AG04449 (cell line): ENCODE measurements at regions not wholly inside any gene's neighbourhood (a gene's known extent, or its start where the extent isn't known, plus 50 kb on each side); places are given as distances from the start of the nearest gene placed in this dataset.
"Not testable (repeated sequence)": the region's sequence is repeated elsewhere in the genome, so short reads cannot be mapped to it uniquely, and the experiment has no call there.

Source experiments
- CTCF ChIA-PET: fragments of 350-600 bp; formaldehyde crosslinking; extraction: SDS; loops from one replicate; lab custom pipeline; 2021; ENCODE audit warnings: antibody characterized with exemption; lab: Yijun Ruan, JAX
- POLR2A ChIA-PET: fragments of 400-600, 350-600 bp; formaldehyde crosslinking; extraction: SDS; loops from one replicate; lab custom pipeline; 2020; ENCODE audit warnings: antibody characterized with exemption, inconsistent platforms; lab: Yijun Ruan, JAX
- DNase-seq: peaks from one replicate; pipeline ENCODE4 v3.0.0-alpha.2; 2010; ENCODE audit warnings: low read depth, low spot score
- H3K4me3 ChIP-seq: 2 replicates; pipeline ENCODE4 v1.5.1; 2011; ENCODE audit warnings: low read depth, mild to moderate bottlenecking, control low read depth, low read length
- CTCF ChIP-seq: IDR thresholded peaks from one replicate; pipeline ENCODE4 v1.5.1; 2011; ENCODE audit warnings: mild to moderate bottlenecking, moderate library complexity, low read length, control low read depth, inconsistent platforms; ENCODE audit not compliant: insufficient read depth; ENCODE audit errors: missing control alignments

DNA sequence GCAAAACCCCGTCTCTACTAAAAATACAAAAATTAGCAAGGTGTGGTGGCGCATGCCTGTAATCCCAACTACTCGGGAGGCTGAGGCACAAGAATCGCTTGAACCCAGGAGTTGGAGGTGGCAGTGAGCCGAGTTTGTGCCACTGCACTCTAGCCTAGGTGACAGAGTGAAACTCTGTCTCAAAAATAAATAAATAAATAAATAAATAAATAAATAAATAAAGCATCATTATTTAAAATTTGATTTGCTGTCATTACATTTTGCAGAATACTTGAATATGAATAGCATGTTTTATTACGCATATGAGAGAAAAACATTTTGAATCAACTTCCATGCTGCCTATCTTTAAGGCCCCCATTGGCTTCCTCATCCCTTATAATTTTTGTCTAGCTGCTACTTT, 53.4 kb upstream of the MED14 start:
- POLR2A ChIA-PET, result not testable (repeated sequence)

DNA sequence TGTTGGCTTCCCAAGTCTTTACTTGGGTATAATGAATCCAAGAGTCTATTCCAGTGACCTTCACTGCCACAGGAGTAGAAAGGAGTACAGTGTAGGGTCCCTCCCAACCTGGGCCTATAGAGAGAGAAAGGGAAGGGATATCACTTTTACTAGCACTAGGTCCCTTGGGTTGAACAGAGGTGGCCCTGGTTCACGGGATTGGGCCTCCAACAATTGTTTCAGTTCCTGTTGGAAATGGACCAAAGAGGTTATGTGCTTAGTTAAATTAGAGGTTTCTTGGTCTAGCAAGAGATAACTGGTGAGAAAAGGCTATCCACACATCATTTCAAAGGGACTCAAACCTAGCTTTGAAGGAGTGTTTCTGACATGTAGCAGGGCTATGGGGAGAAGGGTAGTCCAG, 57.1 kb upstream of the MED14 start:
- DNase-seq, result no peak
- no peak overlapping the region for H3K4me3 ChIP-seq
- ChIA-PET CTCF (interaction anchor here (1.5 to 1.6 kb wide), 2 partner anchors 86 to 323 kb away, joined by 3 read pairs; no protein-coding TSS in a partner anchor), POLR2A (no interaction called here)
- TF ChIP-seq CTCF, result no peak

More for the DNA sequence above, 53.4 kb upstream of the MED14 start:
- H3K4me3 ChIP-seq, CTCF ChIA-PET, DNase-seq: not testable (repeated sequence)

- CTCF ChIA-PET, result interaction anchor here (0.7 to 2.8 kb wide), 12 partner anchors 13 to 322 kb away, joined by 3 to 34 read pairs (median 4); no protein-coding TSS in a partner anchor
- H3K4me3 ChIP-seq, DNase-seq, POLR2A ChIA-PET: not testable (repeated sequence)
Observed at GRCh38 chrX:40794829-40795130, 59.4 kb upstream of the MED14 start.

DNA sequence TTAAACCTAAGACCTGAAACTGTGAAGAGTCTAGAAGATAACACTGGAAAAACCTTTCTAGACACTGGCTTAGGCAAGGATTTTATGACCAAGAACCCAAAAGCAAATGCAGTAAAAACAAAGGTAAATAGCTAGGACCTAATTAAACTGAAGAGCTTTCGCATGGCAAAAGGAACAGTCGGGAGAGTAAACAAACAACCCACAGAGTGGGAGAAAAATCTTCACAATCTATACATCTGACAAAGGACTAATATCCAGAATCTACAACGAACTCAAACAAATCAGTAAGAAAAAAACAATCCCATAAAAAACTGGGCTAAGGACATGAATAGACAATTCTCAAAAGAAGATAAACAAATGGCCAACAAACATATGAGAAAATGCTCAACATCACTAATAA, 64.4 kb upstream of the MED14 start:
- H3K4me3 ChIP-seq, DNase-seq, POLR2A ChIA-PET, CTCF ChIA-PET: not testable (repeated sequence)

DNA sequence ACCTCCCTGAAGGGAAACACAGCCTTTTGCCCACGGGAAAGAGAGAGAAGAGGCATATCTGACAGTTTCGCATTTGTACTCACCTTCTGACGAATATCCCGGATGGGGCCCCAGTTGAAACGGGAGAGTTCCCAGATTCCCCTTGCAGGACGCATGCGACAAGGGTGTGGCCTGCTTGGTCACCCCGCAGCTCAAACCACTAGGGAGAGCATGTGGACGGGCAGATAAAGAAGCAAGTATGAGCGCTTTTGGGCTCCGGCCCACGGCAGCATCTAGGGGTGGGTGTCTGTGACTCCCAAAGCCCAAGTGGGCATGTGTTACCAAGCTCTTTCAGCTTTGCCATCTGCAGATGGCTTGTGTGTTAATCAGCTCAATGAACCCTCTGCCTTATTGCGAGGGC, 70.1 kb upstream of the MED14 start:
- CTCF ChIA-PET, result no interaction called here
- POLR2A ChIA-PET, result no interaction called here

DNA sequence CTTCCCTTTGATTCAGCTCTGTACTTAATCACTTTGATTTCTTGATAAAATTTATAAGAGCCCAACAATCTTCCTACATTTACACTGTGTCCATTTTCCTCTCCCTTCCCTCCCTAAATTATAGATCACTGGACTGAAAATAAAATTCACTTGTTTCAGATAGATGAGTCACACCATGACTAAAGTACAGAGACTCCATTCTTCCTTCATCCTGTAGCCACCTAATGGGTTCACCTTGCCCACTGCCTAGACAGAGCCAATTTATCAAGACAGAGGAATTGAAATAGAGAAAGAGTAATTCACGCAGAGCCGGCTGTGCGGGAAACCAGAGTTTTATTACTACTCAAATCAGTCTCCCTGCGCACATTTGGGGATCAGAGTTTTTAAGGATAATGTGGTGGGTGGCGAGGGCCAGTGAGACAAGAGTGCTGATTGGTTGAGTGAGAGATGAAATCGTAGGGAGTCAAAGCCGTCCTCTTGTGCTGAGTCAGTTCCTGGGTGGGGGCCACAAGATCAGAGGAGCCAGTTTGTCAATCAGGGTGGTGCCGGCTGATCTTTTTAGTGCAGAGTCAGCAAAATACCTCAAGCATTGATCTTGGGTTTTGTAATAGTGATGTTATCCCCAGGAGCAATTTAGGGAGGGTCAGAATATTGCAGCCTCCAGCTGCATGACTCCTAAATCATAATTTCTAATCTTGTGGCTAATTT, 71.3 kb upstream of the MED14 start:
- no peak for TF ChIP-seq CTCF
- CTCF ChIA-PET, result no interaction called here
- no peak for DNase-seq
- H3K4me3 ChIP-seq, result no peak overlapping the region
- POLR2A ChIA-PET, result no interaction called here

More for the DNA sequence above, 70.1 kb upstream of the MED14 start:
- no peak for DNase-seq
- H3K4me3 ChIP-seq, result no peak overlapping the region
- TF ChIP-seq CTCF, result no peak

DNA sequence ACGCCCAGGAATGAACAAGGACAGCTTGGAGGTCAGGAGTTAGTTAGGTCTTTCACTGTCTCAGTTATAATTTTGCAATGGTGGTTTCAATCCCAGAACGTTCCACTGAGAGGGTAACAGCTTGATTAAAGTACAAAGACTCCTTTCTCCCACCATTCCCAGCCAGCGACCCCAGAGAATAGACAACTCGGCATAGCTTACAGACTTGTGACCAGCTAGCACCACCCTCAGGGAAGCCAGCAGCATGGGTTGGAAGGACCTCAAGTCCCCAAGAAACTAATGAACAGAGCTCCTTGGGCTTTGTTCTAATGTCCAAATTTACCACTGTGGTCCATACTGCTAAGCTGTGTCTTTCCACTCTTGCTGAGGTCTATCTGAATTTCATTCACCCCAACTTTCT, 72.0 kb upstream of the MED14 start:
- H3K4me3 ChIP-seq, result no peak overlapping the region
- ChIA-PET POLR2A (no interaction called here), CTCF (interaction anchor here (0.8 to 1.4 kb wide), 2 partner anchors 12 to 14 kb away, joined by 3 to 4 read pairs; no protein-coding TSS in a partner anchor)
- DNase-seq, result no peak
- TF ChIP-seq CTCF, result no peak

- no peak for TF ChIP-seq CTCF
- CTCF ChIA-PET, result interaction anchor here (0.8 to 1.4 kb wide), 2 partner anchors 13 to 15 kb away, joined by 3 to 4 read pairs; no protein-coding TSS in a partner anchor
- POLR2A ChIA-PET, result no interaction called here
- DNase-seq, result no peak
- no peak overlapping the region for H3K4me3 ChIP-seq
Observed at GRCh38 chrX:40808203-40808602, 72.9 kb upstream of the MED14 start.
